Esophagus squamous epithelium (tissue), 5 donors: ENCODE measurements at regions not wholly inside any gene's neighbourhood (a gene's known extent, or its start where the extent isn't known, plus 50 kb on each side); places are given as distances from the start of the nearest gene placed in this dataset.

Experiments
- DNase-seq: peaks from one replicate; lab custom pipeline; 2025; lab: John Stamatoyannopoulos, UW
- H3K27ac ChIP-seq, 4 donors: fragments of 200-600 bp; sonication (generic); one replicate each; pipeline ENCODE4 v1.5.1; 2016 to 2019; ENCODE audit warnings: mild to moderate bottlenecking in 1 of 4
- H3K27me3 ChIP-seq, 4 donors: fragments of 200-600 bp; sonication (generic); 1 replicate in 3 of 4; 2 replicates in 1 of 4; pipeline versions ENCODE4 v1.5.1 to v1.6.0; 2017 to 2021; ENCODE audit warnings: antibody characterized with exemption in 1 of 4
- H3K36me3 ChIP-seq, 3 donors: fragments of 200-600 bp; sonication (generic); one replicate each; pipeline ENCODE4 v1.5.1; 2016 to 2019
- H3K4me1 ChIP-seq, 3 donors: fragments of 200-600 bp; sonication (generic); one replicate each; pipeline ENCODE4 v1.5.1; 2017 to 2019
- H3K4me3 ChIP-seq, 4 donors: fragments of 200-600 bp; sonication (generic); 1 replicate in 3 of 4; 2 replicates in 1 of 4; pipeline ENCODE4 v1.5.1; 2016 to 2019; ENCODE audit warnings: mild to moderate bottlenecking in 2 of 4, moderate library complexity in 1 of 4
- H3K9me3 ChIP-seq, 3 donors: fragments of 200-600 bp; sonication (generic); one replicate each; pipeline ENCODE4 v1.5.1; 2016 to 2019
- POLR2A ChIP-seq, 4 donors: fragments of 450-650 bp; IDR thresholded peaks; one replicate each; pipeline ENCODE4 v1.6.1; 2017; ENCODE audit warnings: antibody characterized with exemption in 4 of 4, mild to moderate bottlenecking in 4 of 4, moderate library complexity in 3 of 4
- WGBS, 2 donors: methylation state at CpG; one replicate each; pipeline ENCODE4 v1.1.5; 2018; 5-methylcytosine and 5-hydroxymethylcytosine counted together
- intact Hi-C: fragments of 100-400 bp; cut with DNase I; formaldehyde crosslinking; loops from one replicate; pipeline ENCODE4 v1.15.0; 2022
- TF ChIP-seq, protein P1 (sequence below), 6 experiments: fragments of 450-650 bp in 4 of 6; fragments of 200-600 bp in 2 of 6; sonication (generic) in 2 of 6; IDR thresholded peaks; one replicate each; pipeline ENCODE4 v1.5.1; 2016 to 2019; ENCODE audit warnings: antibody characterized with exemption in 6 of 6, mild to moderate bottlenecking in 4 of 6, moderate library complexity in 4 of 6
- donor health status: DM: yes; HTN: yes; CAD: no.

DNA sequence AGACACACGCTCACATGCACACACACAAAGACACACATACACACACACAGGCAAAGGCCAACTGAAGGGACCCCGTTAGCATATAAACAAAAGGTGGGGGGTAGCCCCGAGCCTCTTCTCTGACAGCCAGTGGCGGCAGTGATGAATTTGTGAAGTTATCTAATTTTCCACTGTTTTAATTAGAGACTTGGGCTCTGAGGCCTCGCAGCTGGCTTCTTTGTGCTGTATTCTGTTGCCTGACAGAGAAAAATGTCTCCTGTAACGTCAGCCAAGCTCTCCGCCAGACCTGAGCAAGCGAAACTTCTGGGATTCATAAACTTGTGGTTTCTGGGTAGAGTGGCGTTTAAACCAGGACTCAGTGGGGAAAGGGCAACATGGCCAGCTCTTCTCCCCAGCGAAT, 113.9 kb upstream of the FOXF1 start:
- intact Hi-C loops = no loop called here
- DNase-seq = no peak
- Histone ChIP-seq H3K27ac (peak overlapping the region; percentile 59 to 88 (median 76)), H3K4me3 (peak overlapping the region in 1 of 4 donors; percentile 34), H3K9me3 (no peaks in the 10 kb centered on the region), H3K4me1 (peaks cover 0 to 19% (median 5%) of the 10 kb centered on the region in 3 donors), H3K27me3 (no peaks in the 10 kb centered on the region), H3K36me3 (no peaks in the 10 kb centered on the region)
- TF ChIP-seq, protein P1, sequence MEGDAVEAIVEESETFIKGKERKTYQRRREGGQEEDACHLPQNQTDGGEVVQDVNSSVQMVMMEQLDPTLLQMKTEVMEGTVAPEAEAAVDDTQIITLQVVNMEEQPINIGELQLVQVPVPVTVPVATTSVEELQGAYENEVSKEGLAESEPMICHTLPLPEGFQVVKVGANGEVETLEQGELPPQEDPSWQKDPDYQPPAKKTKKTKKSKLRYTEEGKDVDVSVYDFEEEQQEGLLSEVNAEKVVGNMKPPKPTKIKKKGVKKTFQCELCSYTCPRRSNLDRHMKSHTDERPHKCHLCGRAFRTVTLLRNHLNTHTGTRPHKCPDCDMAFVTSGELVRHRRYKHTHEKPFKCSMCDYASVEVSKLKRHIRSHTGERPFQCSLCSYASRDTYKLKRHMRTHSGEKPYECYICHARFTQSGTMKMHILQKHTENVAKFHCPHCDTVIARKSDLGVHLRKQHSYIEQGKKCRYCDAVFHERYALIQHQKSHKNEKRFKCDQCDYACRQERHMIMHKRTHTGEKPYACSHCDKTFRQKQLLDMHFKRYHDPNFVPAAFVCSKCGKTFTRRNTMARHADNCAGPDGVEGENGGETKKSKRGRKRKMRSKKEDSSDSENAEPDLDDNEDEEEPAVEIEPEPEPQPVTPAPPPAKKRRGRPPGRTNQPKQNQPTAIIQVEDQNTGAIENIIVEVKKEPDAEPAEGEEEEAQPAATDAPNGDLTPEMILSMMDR (IDR thresholded peaks at IDR 0.05) = no peak
- TF ChIP-seq POLR2A (IDR thresholded peaks at IDR 0.05) = no peak
- 38 to 53% methylated on average over 10 of the region's 10 CpGs for WGBS, 2 donors

DNA sequence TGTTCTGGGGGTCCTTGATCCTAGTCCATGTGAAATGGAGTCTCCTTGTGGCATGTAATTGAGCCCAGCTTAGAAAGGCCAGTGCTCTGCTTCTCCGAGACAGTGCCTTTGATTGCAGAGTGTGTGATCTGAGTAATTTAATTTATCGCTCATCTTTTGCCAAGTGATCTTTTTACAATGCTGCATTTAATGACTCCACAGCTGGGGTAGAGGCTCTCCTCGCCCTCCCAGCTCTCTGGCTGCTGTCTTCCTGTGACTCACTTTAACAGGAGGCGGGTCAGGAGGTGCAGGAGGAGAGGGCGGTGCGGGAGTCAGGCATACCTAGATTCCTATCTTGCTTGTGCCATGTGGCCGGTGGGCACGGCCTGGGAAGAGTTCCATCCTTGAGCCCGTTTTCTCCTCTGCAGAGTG, 113.4 kb upstream of the FOXF1 start:
- H3K36me3 ChIP-seq = no peaks in the 10 kb centered on the region
- no peak for DNase-seq
- WGBS, 2 donors = 40 to 51% methylated on average over 7 to 9 of the region's 9 CpGs
- H3K4me3 ChIP-seq = peak overlapping the region in 1 of 4 donors; percentile 34
- H3K27me3 ChIP-seq = no peaks in the 10 kb centered on the region
- peak overlapping the region; percentile 59 to 88 (median 76) for H3K27ac ChIP-seq
- peaks cover 0 to 19% (median 5%) of the 10 kb centered on the region in 3 donors for H3K4me1 ChIP-seq
- intact Hi-C loops = no loop called here
- TF ChIP-seq, protein P1 (IDR thresholded peaks at IDR 0.05) = no peak
- TF ChIP-seq POLR2A (IDR thresholded peaks at IDR 0.05) = no peak
- no peaks in the 10 kb centered on the region for H3K9me3 ChIP-seq

- TF ChIP-seq, protein P1 (IDR thresholded peaks at IDR 0.05) = no peak
- TF ChIP-seq POLR2A (IDR thresholded peaks at IDR 0.05) = no peak
- Histone ChIP-seq H3K27ac (no peak overlapping the region), H3K27me3 (no peaks in the 10 kb centered on the region), H3K9me3 (no peaks in the 10 kb centered on the region), H3K36me3 (no peaks in the 10 kb centered on the region), H3K4me3 (no peak overlapping the region), H3K4me1 (peaks cover 0 to 19% (median 5%) of the 10 kb centered on the region in 3 donors)
- intact Hi-C loops = no loop called here
- 44 to 65% methylated on average over 6 of the region's 6 CpGs for WGBS, 2 donors
- no peak for DNase-seq
Observed at GRCh38 chr16:86398201-86398600, 112.1 kb upstream of the FOXF1 start.

DNA sequence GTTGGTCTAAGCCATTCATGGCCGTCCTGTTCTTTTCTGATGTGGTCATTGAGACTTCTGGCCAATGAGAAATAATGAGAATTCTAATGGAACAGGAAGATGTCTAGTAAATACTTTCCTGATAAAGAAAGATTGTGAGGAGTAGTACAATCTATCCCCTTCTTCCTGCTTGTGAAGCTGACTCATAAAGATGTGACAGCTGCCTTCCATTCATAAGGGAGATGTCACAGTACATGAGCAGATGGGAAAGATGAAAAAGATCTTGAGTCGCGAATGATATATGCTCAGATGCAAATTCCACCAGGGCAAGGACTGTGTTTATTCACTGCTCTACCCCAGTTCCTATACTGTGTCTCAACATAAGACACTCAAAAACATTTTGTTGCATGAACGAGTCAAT, 111.7 kb upstream of the FOXF1 start:
- H3K9me3 ChIP-seq = no peaks in the 10 kb centered on the region
- TF ChIP-seq, protein P1 (IDR thresholded peaks at IDR 0.05) = no peak
- no peak for TF ChIP-seq POLR2A (IDR thresholded peaks at IDR 0.05)
- no peaks in the 10 kb centered on the region for H3K36me3 ChIP-seq
- intact Hi-C loops = no loop called here
- no peaks in the 10 kb centered on the region for H3K27me3 ChIP-seq
- WGBS, 2 donors = 63 to 82% methylated on average over 4 of the region's 4 CpGs
- DNase-seq = no peak
- peaks cover 0 to 19% (median 5%) of the 10 kb centered on the region in 3 donors for H3K4me1 ChIP-seq
- no peak overlapping the region for H3K4me3 ChIP-seq
- no peak overlapping the region for H3K27ac ChIP-seq

- 61 to 68% methylated on average over 7 to 8 of the region's 8 CpGs for WGBS, 2 donors
- no peak for DNase-seq
- Histone ChIP-seq H3K27ac (no peak overlapping the region), H3K27me3 (peaks cover 0 to 16% (median 0%) of the 10 kb centered on the region in 4 donors), H3K4me1 (peaks cover 0 to 18% (median 1%) of the 10 kb centered on the region in 3 donors), H3K9me3 (no peaks in the 10 kb centered on the region), H3K36me3 (no peaks in the 10 kb centered on the region), H3K4me3 (no peak overlapping the region)
- TF ChIP-seq, protein P1 (IDR thresholded peaks at IDR 0.05) = no peak
- intact Hi-C loops = no loop called here
Observed at GRCh38 chr16:86401126-86401525, 109.2 kb upstream of the FOXF1 start.
